T-helper 2 cell treated with Interferon-gamma antibody and Interleukin-4, amounts not matched to agents 5 μg/mL and 100 μg/mL, for 36 hours (primary cell): ENCODE measurements at regions not wholly inside any gene's neighbourhood (a gene's known extent, or its start where the extent isn't known, plus 50 kb on each side); places are given as distances from the start of the nearest gene placed in this dataset.

Experiments
- DNase-seq: peaks from one replicate; pipeline ENCODE4 v3.0.0; 2021; ENCODE audit warnings: low spot score
- H3K27ac Mint-ChIP-seq: one replicate; pipeline ENCODE4 v1.8.0; 2021; ENCODE audit warnings: mild to moderate bottlenecking, mixed read lengths
- H3K27me3 Mint-ChIP-seq: one replicate; pipeline ENCODE4 v1.8.0; 2021; ENCODE audit warnings: low read depth, mixed read lengths
- H3K36me3 Mint-ChIP-seq: one replicate; pipeline ENCODE4 v1.8.0; 2021; ENCODE audit warnings: low read depth, mixed read lengths
- H3K4me1 Mint-ChIP-seq: one replicate; pipeline ENCODE4 v1.8.0; 2021; ENCODE audit warnings: low read depth, mixed read lengths
- H3K4me3 Mint-ChIP-seq: one replicate; pipeline ENCODE4 v1.8.0; 2022; ENCODE audit warnings: mild to moderate bottlenecking, moderate library complexity, mixed read lengths
- H3K9me3 Mint-ChIP-seq: one replicate; pipeline ENCODE4 v1.8.0; 2021; ENCODE audit warnings: mixed read lengths

GRCh38 chr17:77476931-77477805 lies 336.4 kb downstream of the SEC14L1 start:
- Mint-ChIP-seq H3K27ac (peak overlapping the region; percentile 57), H3K4me3 (no peak overlapping the region), H3K27me3 (no peaks in the 10 kb centered on the region), H3K9me3 (no peaks in the 10 kb centered on the region), H3K4me1 (peaks cover 57% of the 10 kb centered on the region), H3K36me3 (peaks cover 48% of the 10 kb centered on the region)
- DNase-seq: no peak

GRCh38 chr17:77478281-77478680 lies 337.5 kb downstream of the SEC14L1 start:
- peaks cover 42% of the 10 kb centered on the region for H3K36me3 Mint-ChIP-seq
- DNase-seq: no peak
- peaks cover 45% of the 10 kb centered on the region for H3K4me1 Mint-ChIP-seq
- no peaks in the 10 kb centered on the region for H3K9me3 Mint-ChIP-seq
- H3K27ac Mint-ChIP-seq: no peak overlapping the region
- H3K4me3 Mint-ChIP-seq: no peak overlapping the region
- H3K27me3 Mint-ChIP-seq: no peaks in the 10 kb centered on the region

- Mint-ChIP-seq H3K9me3 (no peaks in the 10 kb centered on the region), H3K36me3 (peaks cover 37% of the 10 kb centered on the region), H3K27ac (no peak overlapping the region), H3K4me1 (peaks cover 39% of the 10 kb centered on the region), H3K4me3 (no peak overlapping the region), H3K27me3 (no peaks in the 10 kb centered on the region)
- no peak for DNase-seq
Measured at GRCh38 chr17:77478899-77479298, 338.1 kb downstream of the SEC14L1 start.

GRCh38 chr17:77479372-77480198 lies 338.8 kb downstream of the SEC14L1 start:
- no peak overlapping the region for H3K4me3 Mint-ChIP-seq
- peaks cover 33% of the 10 kb centered on the region for H3K4me1 Mint-ChIP-seq
- no peaks in the 10 kb centered on the region for H3K9me3 Mint-ChIP-seq
- H3K36me3 Mint-ChIP-seq: peaks cover 36% of the 10 kb centered on the region
- no peak for DNase-seq
- peak overlapping the region; percentile 41 for H3K27ac Mint-ChIP-seq
- no peaks in the 10 kb centered on the region for H3K27me3 Mint-ChIP-seq

GRCh38 chr17:77480199-77480508 lies 339.4 kb downstream of the SEC14L1 start:
- peaks cover 33% of the 10 kb centered on the region for H3K36me3 Mint-ChIP-seq
- H3K27ac Mint-ChIP-seq: peak overlapping the region; percentile 41
- no peaks in the 10 kb centered on the region for H3K27me3 Mint-ChIP-seq
- DNase-seq: no peak
- no peak overlapping the region for H3K4me3 Mint-ChIP-seq
- no peaks in the 10 kb centered on the region for H3K9me3 Mint-ChIP-seq
- H3K4me1 Mint-ChIP-seq: peaks cover 28% of the 10 kb centered on the region

- no peaks in the 10 kb centered on the region for H3K9me3 Mint-ChIP-seq
- H3K27ac Mint-ChIP-seq: no peak overlapping the region
- no peak for DNase-seq
- H3K4me3 Mint-ChIP-seq: no peak overlapping the region
- peaks cover 30% of the 10 kb centered on the region for H3K36me3 Mint-ChIP-seq
- peaks cover 23% of the 10 kb centered on the region for H3K4me1 Mint-ChIP-seq
- no peaks in the 10 kb centered on the region for H3K27me3 Mint-ChIP-seq
Measured at GRCh38 chr17:77480509-77481215, 339.9 kb downstream of the SEC14L1 start.

- H3K27me3 Mint-ChIP-seq: no peaks in the 10 kb centered on the region
- H3K36me3 Mint-ChIP-seq: peaks cover 35% of the 10 kb centered on the region
- peak overlapping the region; percentile 77 for H3K27ac Mint-ChIP-seq
- no peak overlapping the region for H3K4me3 Mint-ChIP-seq
- no peak for DNase-seq
- H3K9me3 Mint-ChIP-seq: no peaks in the 10 kb centered on the region
- peaks cover 21% of the 10 kb centered on the region for H3K4me1 Mint-ChIP-seq
Measured at GRCh38 chr17:77481476-77482374, 341.0 kb downstream of the SEC14L1 start.

GRCh38 chr17:77482375-77483127 lies 341.8 kb downstream of the SEC14L1 start:
- no peaks in the 10 kb centered on the region for H3K27me3 Mint-ChIP-seq

GRCh38 chr17:77483128-77483598 lies 342.4 kb downstream of the SEC14L1 start:
- no peaks in the 10 kb centered on the region for H3K27me3 Mint-ChIP-seq
- DNase-seq: no peak
- H3K4me1 Mint-ChIP-seq: peaks cover 12% of the 10 kb centered on the region
- H3K4me3 Mint-ChIP-seq: no peak overlapping the region
- H3K36me3 Mint-ChIP-seq: peaks cover 30% of the 10 kb centered on the region
- no peaks in the 10 kb centered on the region for H3K9me3 Mint-ChIP-seq
- H3K27ac Mint-ChIP-seq: no peak overlapping the region

More at GRCh38 chr17:77482375-77483127, 341.8 kb downstream of the SEC14L1 start:
- Mint-ChIP-seq H3K9me3 (no peaks in the 10 kb centered on the region), H3K36me3 (peaks cover 30% of the 10 kb centered on the region), H3K27ac (no peak overlapping the region), H3K4me1 (peaks cover 13% of the 10 kb centered on the region), H3K4me3 (no peak overlapping the region)
- no peak for DNase-seq

GRCh38 chr17:77484111-77484510 lies 343.3 kb downstream of the SEC14L1 start:
- Mint-ChIP-seq H3K27ac (no peak overlapping the region), H3K4me3 (no peak overlapping the region), H3K27me3 (no peaks in the 10 kb centered on the region), H3K4me1 (peaks cover 8% of the 10 kb centered on the region), H3K36me3 (peaks cover 31% of the 10 kb centered on the region), H3K9me3 (no peaks in the 10 kb centered on the region)
- no peak for DNase-seq

GRCh38 chr17:77485089-77485833 lies 344.5 kb downstream of the SEC14L1 start:
- peaks cover 30% of the 10 kb centered on the region for H3K36me3 Mint-ChIP-seq
- H3K4me1 Mint-ChIP-seq: peaks cover 6% of the 10 kb centered on the region
- DNase-seq: no peak
- H3K4me3 Mint-ChIP-seq: no peak overlapping the region
- H3K27me3 Mint-ChIP-seq: no peaks in the 10 kb centered on the region
- H3K27ac Mint-ChIP-seq: no peak overlapping the region
- H3K9me3 Mint-ChIP-seq: no peaks in the 10 kb centered on the region

- H3K9me3 Mint-ChIP-seq: no peaks in the 10 kb centered on the region
- H3K27me3 Mint-ChIP-seq: no peaks in the 10 kb centered on the region
- no peak overlapping the region for H3K27ac Mint-ChIP-seq
- H3K4me1 Mint-ChIP-seq: peaks cover 4% of the 10 kb centered on the region
- DNase-seq: no peak
- no peak overlapping the region for H3K4me3 Mint-ChIP-seq
- peaks cover 28% of the 10 kb centered on the region for H3K36me3 Mint-ChIP-seq
Measured at GRCh38 chr17:77487211-77487629, 346.5 kb downstream of the SEC14L1 start.
